ENCODE measurements at regions not wholly inside any gene's neighbourhood (a gene's known extent, or its start where the extent isn't known, plus 50 kb on each side); places are given as distances from the start of the nearest gene placed in this dataset.
A peak's percentile ranks its signal among the peaks of the same experiment; 100 is the strongest.

GRCh38 chr4:144350706-144351105, 210.2 kb upstream of the GYPA start:
- no peaks in the 10 kb centered on the region for H4K20me1 ChIP-seq (replicated peaks; ENCODE audit: control insufficient read depth, extremely low read depth, insufficient read depth, low read length)
- intact Hi-C loops (cut with micrococcal nuclease), result no loop called here
- FAIRE-seq (peak; percentile 78), DNase-seq (ENCODE audit: low read depth, low spot score) (peak; percentile 38)
- H3K27ac ChIP-seq (ENCODE audit: insufficient read depth, low read depth, low read length), result no peak overlapping the region
- TF ChIP-seq JUN (IDR thresholded peaks at IDR 0.05; ENCODE audit: borderline replicate concordance, insufficient read depth, insufficient read length, low read depth) (peak; percentile 18), FOS (IDR thresholded peaks at IDR 0.05; ENCODE audit: borderline replicate concordance, insufficient read depth, low read length) (peak; percentile 83), POLR2A (IDR thresholded peaks at IDR 0.05; ENCODE audit: low read depth, low read length) (no peak)
- no peak overlapping the region for H3K4me3 ChIP-seq (replicated peaks in 1 of 3; ENCODE audit: insufficient read depth in 1 of 3, low read depth in 1 of 3, low read length in 3 of 3)
- CTCF ChIA-PET, result interaction anchor here (1.1 kb wide), 1 partner anchor 16 kb away, joined by 3 read pairs; no protein-coding TSS in a partner anchor
- POLR2A ChIA-PET, result no interaction called here
- H3K4me1 ChIP-seq (ENCODE audit: control insufficient read depth, extremely low read depth, insufficient read depth, low read length), result peaks cover 6% of the 10 kb centered on the region
- no peaks in the 10 kb centered on the region for H3K9me1 ChIP-seq (replicated peaks; ENCODE audit: control insufficient read depth, extremely low read depth, insufficient read depth, low read length)
- dilution Hi-C loops (cut with MboI; ENCODE audit: extremely low pct_ligation_motif_present, low sequenced_read_pairs), result no loop called here
- no peaks in the 10 kb centered on the region for H3K9me3 ChIP-seq (replicated peaks; ENCODE audit: control insufficient read depth, insufficient read depth, low read length)
- BruUV-seq (replicated peaks), result no TSS peak
- no peaks in the 10 kb centered on the region for H3K79me2 ChIP-seq (ENCODE audit: control insufficient read depth, insufficient read depth, low read length)
- H3K9ac ChIP-seq (replicated peaks; ENCODE audit: extremely low read depth, insufficient read depth, low read length), result no peak overlapping the region
- no peaks in the 10 kb centered on the region for H3K36me3 ChIP-seq (ENCODE audit: control insufficient read depth in 2 of 2, extremely low read depth in 1 of 2, insufficient read depth in 2 of 2, low read length in 2 of 2)
- no peak overlapping the region for H3K4me2 ChIP-seq (ENCODE audit: insufficient read depth, low read length)
- no peak overlapping the region for H2AFZ ChIP-seq (ENCODE audit: low read depth, low read length)
- H3K27me3 ChIP-seq (ENCODE audit: control insufficient read depth in 2 of 2, insufficient read depth in 2 of 2, low read length in 2 of 2), result no peaks in the 10 kb centered on the region

GRCh38 chr4:144351306-144351705, 210.8 kb upstream of the GYPA start:
- H3K36me3 ChIP-seq (ENCODE audit: control insufficient read depth in 2 of 2, extremely low read depth in 1 of 2, insufficient read depth in 2 of 2, low read length in 2 of 2), result no peaks in the 10 kb centered on the region
- no peak overlapping the region for H3K4me2 ChIP-seq (ENCODE audit: insufficient read depth, low read length)
- no TSS peak for BruUV-seq (replicated peaks)
- H3K27ac ChIP-seq (ENCODE audit: insufficient read depth, low read depth, low read length), result no peak overlapping the region
- H3K4me1 ChIP-seq (ENCODE audit: control insufficient read depth, extremely low read depth, insufficient read depth, low read length), result peaks cover 12% of the 10 kb centered on the region
- H3K27me3 ChIP-seq (ENCODE audit: control insufficient read depth in 2 of 2, insufficient read depth in 2 of 2, low read length in 2 of 2), result no peaks in the 10 kb centered on the region
- H3K9me3 ChIP-seq (replicated peaks; ENCODE audit: control insufficient read depth, insufficient read depth, low read length), result no peaks in the 10 kb centered on the region
- CTCF ChIA-PET, result no interaction called here
- H3K9me1 ChIP-seq (replicated peaks; ENCODE audit: control insufficient read depth, extremely low read depth, insufficient read depth, low read length), result no peaks in the 10 kb centered on the region
- POLR2A ChIA-PET, result no interaction called here
- dilution Hi-C loops (cut with MboI; ENCODE audit: extremely low pct_ligation_motif_present, low sequenced_read_pairs), result no loop called here
- TF ChIP-seq CTCF (IDR thresholded peaks at IDR 0.05; ENCODE audit: extremely low read depth in 1 of 2, insufficient read depth in 1 of 2, low read depth in 1 of 2, low read length in 2 of 2) (no peak), EZH2 (IDR thresholded peaks at IDR 0.05; ENCODE audit: borderline replicate concordance, low read depth, low read length, severe bottlenecking) (no peak), MYC (IDR thresholded peaks at IDR 0.05; ENCODE audit: low read depth, low read length) (no peak)
- intact Hi-C loops (cut with micrococcal nuclease), result no loop called here
- DNase-seq (ENCODE audit: low read depth, low spot score), result no peak
- no peaks in the 10 kb centered on the region for H4K20me1 ChIP-seq (replicated peaks; ENCODE audit: control insufficient read depth, extremely low read depth, insufficient read depth, low read length)
- H3K9ac ChIP-seq (replicated peaks; ENCODE audit: extremely low read depth, insufficient read depth, low read length), result no peak overlapping the region
- no peak overlapping the region for H3K4me3 ChIP-seq (replicated peaks in 1 of 3; ENCODE audit: insufficient read depth in 1 of 3, low read depth in 1 of 3, low read length in 3 of 3)
- no peak overlapping the region for H2AFZ ChIP-seq (ENCODE audit: low read depth, low read length)
- H3K79me2 ChIP-seq (ENCODE audit: control insufficient read depth, insufficient read depth, low read length), result no peaks in the 10 kb centered on the region
- FAIRE-seq, result no peak

Data from endothelial cell of umbilical vein (primary cell).